MCF 10A (cell line): ENCODE measurements at regions not wholly inside any gene's neighbourhood (a gene's known extent, or its start where the extent isn't known, plus 50 kb on each side); places are given as distances from the start of the nearest gene placed in this dataset.

Source experiments
- BruUV-seq: library from RNA; stranded (reverse); fragments of 400-500 nt; replicated peaks from 2 replicates; lab custom pipeline; 2021; lab: Mats Ljungman, UMichigan
- CTCF ChIA-PET: fragments of 300-600 bp; sonication (Branson Sonifier 250); formaldehyde crosslinking; extraction: SDS; loops from one replicate; lab custom pipeline; 2021; ENCODE audit warnings: antibody characterized with exemption, inconsistent platforms; lab: Yijun Ruan, JAX
- POLR2A ChIA-PET: fragments of 300-600, 350-650 bp; sonication (Branson Sonifier 250); formaldehyde crosslinking; extraction: SDS; loops from one replicate; lab custom pipeline; 2020; ENCODE audit warnings: antibody characterized with exemption, inconsistent platforms; lab: Yijun Ruan, JAX
- DNase-seq: peaks from one replicate; pipeline ENCODE4 v3.0.0-alpha.2; 2018; ENCODE audit not compliant: unreplicated experiment
- H3K27ac Mint-ChIP-seq: one replicate; pipeline ENCODE4 v1.8.0; 2022; ENCODE audit warnings: mild to moderate bottlenecking, low read depth, mixed read lengths; ENCODE audit not compliant: unreplicated experiment
- H3K27me3 Mint-ChIP-seq: one replicate; pipeline ENCODE4 v1.8.0; 2022; ENCODE audit warnings: mixed read lengths; ENCODE audit not compliant: insufficient read depth, unreplicated experiment
- H3K36me3 Mint-ChIP-seq: one replicate; pipeline ENCODE4 v1.8.0; 2022; ENCODE audit warnings: mild to moderate bottlenecking, moderate library complexity, mixed read lengths; ENCODE audit not compliant: insufficient read depth, unreplicated experiment
- H3K4me1 Mint-ChIP-seq: one replicate; pipeline ENCODE4 v1.8.0; 2022; ENCODE audit warnings: mixed read lengths; ENCODE audit not compliant: insufficient read depth, unreplicated experiment
- H3K4me3 Mint-ChIP-seq: one replicate; pipeline ENCODE4 v1.8.0; 2022; ENCODE audit warnings: mild to moderate bottlenecking, moderate library complexity, mixed read lengths; ENCODE audit not compliant: unreplicated experiment
- H3K9me3 Mint-ChIP-seq: one replicate; pipeline ENCODE4 v1.8.0; 2022; ENCODE audit warnings: mixed read lengths; ENCODE audit not compliant: unreplicated experiment
- CTCF ChIP-seq: fragments of 200-600 bp; IDR thresholded peaks from one replicate; pipeline ENCODE4 v1.8.0; 2022; ENCODE audit warnings: antibody characterized with exemption, mild to moderate bottlenecking; ENCODE audit not compliant: unreplicated experiment
- intact Hi-C: fragments of 100-400 bp; cut with micrococcal nuclease; formaldehyde crosslinking; loops from 2 replicates; pipeline ENCODE4 v1.14.1; 2022

- intact Hi-C loops: no loop called here
- no TSS peak for BruUV-seq
- CTCF ChIA-PET: interaction anchor here (0.6 to 2.1 kb wide), 3 partner anchors 287 to 621 kb away, joined by 3 to 4 read pairs (median 3); no protein-coding TSS in a partner anchor
- Mint-ChIP-seq H3K27me3 (no peaks in the 10 kb centered on the region), H3K36me3 (no peaks in the 10 kb centered on the region), H3K4me1 (peaks cover 6% of the 10 kb centered on the region), H3K27ac (no peak overlapping the region), H3K4me3 (no peak overlapping the region), H3K9me3 (no peaks in the 10 kb centered on the region)
- no peak for TF ChIP-seq CTCF
- no peak for DNase-seq
- POLR2A ChIA-PET: interaction anchor here (1.4 to 1.8 kb wide), 3 partner anchors 11 to 621 kb away, joined by 4 to 5 read pairs (median 4); partner anchors contain the start of gene RGMA
These were observed 522.5 kb upstream of the MCTP2 start for GRCh38 chr15:93708724-93709445.

GRCh38 chr15:93707751-93708150, 523.6 kb upstream of the MCTP2 start:
- no peak for TF ChIP-seq CTCF
- Mint-ChIP-seq H3K4me3 (no peak overlapping the region), H3K27me3 (no peaks in the 10 kb centered on the region), H3K27ac (no peak overlapping the region), H3K36me3 (no peaks in the 10 kb centered on the region), H3K4me1 (peaks cover 6% of the 10 kb centered on the region), H3K9me3 (no peaks in the 10 kb centered on the region)
- BruUV-seq: no TSS peak
- intact Hi-C loops: no loop called here
- ChIA-PET CTCF (interaction anchor here (1.0 kb wide), 1 partner anchor 10 kb away, joined by 3 read pairs; no protein-coding TSS in a partner anchor), POLR2A (no interaction called here)
- DNase-seq: no peak

GRCh38 chr15:93706495-93707292, 524.7 kb upstream of the MCTP2 start:
- TF ChIP-seq CTCF: no peak
- Mint-ChIP-seq H3K27me3 (no peaks in the 10 kb centered on the region), H3K4me1 (peaks cover 6% of the 10 kb centered on the region), H3K36me3 (no peaks in the 10 kb centered on the region), H3K9me3 (no peaks in the 10 kb centered on the region), H3K4me3 (no peak overlapping the region), H3K27ac (no peak overlapping the region)
- ChIA-PET POLR2A (interaction anchor here (0.6 kb wide), 1 partner anchor 131 kb away, joined by 4 read pairs; no protein-coding TSS in a partner anchor), CTCF (no interaction called here)
- BruUV-seq: no TSS peak
- intact Hi-C loops: no loop called here
- no peak for DNase-seq
